ENCODE measurements at regions not wholly inside any gene's neighbourhood (a gene's known extent, or its start where the extent isn't known, plus 50 kb on each side); places are given as distances from the start of the nearest gene placed in this dataset.
"Not testable (repeated sequence)": the region's sequence is repeated elsewhere in the genome, so short reads cannot be mapped to it uniquely, and the experiment has no call there.

DNA sequence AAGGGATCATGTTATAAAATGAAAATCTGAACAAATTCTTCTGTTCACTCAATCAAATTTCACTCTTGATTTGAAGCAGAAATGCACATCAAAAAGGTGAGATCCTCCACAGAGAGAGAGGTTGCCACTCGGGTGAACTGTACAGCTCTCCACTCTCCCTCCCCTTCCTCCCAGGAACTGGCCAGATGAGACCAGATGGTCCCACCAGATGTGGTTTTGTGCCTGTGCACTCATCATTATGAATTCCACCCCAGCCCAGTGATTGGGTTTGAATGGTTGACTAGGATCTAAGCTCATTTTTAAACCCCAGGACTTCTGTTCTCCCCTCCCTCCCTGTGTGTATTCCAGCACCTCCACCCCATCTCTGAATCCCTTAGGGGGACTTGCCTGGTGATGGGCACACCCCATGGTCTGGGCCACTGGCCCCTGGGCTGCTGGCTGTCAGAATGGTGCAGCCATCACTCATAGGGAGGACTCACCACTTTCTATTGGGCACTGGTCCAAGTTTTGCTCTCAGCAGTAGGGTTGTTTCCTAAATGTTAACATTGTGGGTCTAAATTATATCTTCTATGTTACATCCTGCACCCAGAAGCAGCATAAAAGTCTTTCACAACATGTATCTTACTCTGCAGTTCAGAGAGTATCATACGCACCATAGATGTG, 393.1 kb downstream of the TNS3 start:
- no peak for DNase-seq

DNA sequence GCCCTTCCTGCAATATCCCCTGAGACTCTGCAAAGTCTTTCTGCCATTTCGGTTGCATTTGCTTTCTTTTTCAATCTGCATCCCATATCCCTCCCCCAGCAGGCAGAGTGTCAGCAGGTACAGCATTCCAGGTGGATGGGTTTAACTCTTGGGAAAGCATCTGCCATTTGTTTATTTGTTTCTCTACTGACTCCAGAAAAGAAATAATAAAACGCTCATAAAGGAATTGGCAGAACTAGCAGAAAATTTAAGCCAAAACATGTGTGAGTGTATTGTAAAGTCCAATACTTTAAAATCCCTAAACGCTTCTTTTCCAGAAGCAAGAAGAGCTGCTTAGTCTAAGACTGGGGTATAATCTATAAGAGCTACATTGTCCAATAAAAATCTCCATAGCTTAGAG, 393.8 kb downstream of the TNS3 start:
- DNase-seq: no peak

DNA sequence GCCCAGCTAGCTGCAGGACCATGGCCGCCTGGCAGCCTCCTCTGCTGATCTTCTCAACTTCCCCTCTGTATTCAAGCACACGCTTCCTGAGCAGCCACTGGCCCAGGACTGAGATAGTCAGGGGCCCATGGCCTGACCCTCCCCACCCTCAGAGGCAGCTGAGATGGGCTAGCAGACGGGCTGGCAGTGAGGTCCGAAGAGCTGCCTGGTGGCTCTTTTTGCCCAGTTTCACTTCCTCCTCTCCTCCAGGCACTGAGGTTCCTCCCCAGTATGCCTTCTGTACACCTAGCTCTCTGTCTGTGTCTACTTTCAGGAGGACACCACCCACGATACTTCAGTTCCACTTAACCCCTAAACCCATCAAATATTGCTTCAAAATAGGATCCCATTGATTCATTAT, 395.6 kb downstream of the TNS3 start:
- no peak for DNase-seq

DNA sequence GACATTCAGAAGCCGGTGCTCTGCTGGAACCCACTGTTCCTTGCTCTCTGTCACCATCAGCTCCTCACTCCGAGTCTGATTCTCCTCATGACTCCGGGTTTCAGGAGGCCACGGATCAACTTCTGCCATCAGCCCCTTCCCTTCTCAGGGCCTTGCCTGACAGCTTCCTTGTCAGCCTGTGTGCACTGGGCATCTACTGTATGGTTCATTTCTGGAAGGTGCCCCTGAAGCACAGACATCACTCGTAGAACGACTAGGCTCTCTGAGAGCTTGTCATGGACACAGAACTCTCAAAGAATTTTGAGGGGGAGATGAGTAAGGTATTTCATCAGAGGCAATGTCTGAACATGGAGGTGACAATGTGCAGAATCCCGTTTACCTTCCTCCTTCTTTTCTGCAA, 396.1 kb downstream of the TNS3 start:
- DNase-seq: no peak

DNA sequence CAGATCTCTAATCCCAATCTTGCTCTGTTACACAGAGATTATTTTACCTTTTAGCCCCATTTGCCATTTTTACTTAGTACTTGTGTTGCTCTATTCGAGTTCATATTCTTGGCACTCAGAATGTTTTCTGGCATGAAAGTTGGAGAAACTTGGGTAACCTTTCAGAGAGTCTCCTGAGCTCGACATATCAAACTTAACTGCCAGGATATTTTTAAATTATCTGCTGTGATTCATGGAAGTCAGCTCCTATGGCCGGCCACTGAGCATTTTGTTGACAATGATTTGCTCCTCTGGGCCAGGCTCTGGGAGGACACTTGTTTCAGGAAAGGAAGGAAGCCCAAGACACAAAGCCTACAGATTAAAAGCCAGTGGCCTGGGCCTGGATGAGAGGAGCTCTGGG, 396.7 kb downstream of the TNS3 start:
- no peak for DNase-seq

DNA sequence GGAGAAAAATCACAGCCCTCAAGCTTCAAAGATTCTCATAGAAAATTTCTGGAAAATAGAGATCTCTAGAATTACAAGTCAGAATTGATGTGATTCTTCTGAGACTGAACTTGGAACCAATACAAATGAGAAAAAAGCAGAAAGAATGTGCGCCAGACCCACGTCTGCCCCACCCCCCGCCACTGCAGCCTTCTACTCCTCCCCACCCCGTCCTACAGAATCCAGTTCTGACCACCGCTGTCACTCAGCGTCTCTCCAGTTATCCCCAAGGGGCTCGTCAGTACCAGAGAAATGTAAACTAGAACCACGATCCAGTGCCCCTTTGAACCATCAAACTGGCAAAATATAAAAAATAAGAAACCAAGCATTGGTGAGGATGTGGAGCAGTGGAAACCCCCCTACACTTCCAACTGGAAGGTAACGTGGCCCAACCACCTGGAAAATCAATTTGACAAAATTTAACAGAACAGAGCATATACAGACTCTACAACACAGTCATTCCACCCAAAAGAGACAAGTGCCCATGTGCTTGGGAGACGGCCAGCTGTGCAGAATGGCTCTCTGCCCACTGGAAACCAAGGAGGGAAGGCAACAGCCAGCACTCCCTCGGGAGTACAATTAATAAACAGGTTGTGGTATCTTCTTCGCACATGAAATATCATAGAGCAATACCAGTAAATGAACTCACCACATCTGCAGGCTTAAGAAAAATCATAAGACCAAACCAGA, 397.9 kb downstream of the TNS3 start:
- no peak for DNase-seq

DNA sequence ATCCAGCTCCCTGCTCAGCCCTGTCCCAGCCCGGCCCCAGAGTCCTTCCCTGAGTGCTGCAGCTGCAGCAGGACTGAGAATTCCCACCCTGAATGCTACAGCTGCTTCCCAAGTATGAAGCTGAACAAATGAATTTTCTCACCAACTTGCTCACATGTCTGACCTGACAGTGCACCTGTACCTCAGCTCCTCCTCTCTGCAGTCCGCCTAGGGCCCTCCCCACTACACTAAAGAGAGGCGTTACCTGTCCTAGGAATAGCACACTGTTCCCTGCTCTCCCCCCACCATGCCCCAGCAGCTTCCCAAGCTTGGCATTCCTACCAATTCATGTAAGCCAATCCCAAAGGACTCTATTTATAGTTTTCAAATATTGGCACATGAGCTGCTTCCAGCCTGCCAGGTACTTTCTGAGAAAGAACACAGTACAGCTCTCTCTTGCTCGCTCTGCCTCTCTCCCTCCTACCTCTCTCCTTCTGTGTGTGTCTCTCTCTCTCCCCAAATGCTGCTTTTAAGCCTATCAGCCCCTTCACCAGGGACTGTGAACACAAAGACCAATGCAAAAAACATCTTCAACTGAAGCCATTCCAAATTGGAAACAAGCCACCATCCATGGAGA, 400.1 kb downstream of the TNS3 start:
- DNase-seq: no peak

DNA sequence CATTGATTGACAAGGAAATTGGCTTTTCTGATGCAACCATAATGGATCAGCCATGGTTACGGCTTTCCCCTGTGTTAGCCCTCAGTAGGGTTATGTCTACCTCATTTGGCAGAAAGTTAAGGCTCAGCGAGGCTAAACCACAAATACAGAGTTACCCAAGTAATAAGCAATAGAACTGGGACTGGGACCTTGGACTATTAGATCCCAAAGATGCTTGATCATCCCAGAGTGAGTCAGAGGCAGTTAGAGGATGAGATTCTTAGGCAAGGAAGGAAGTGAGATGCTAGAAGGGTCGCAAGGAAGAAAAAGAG, 401.4 kb downstream of the TNS3 start:
- DNase-seq: no peak

DNA sequence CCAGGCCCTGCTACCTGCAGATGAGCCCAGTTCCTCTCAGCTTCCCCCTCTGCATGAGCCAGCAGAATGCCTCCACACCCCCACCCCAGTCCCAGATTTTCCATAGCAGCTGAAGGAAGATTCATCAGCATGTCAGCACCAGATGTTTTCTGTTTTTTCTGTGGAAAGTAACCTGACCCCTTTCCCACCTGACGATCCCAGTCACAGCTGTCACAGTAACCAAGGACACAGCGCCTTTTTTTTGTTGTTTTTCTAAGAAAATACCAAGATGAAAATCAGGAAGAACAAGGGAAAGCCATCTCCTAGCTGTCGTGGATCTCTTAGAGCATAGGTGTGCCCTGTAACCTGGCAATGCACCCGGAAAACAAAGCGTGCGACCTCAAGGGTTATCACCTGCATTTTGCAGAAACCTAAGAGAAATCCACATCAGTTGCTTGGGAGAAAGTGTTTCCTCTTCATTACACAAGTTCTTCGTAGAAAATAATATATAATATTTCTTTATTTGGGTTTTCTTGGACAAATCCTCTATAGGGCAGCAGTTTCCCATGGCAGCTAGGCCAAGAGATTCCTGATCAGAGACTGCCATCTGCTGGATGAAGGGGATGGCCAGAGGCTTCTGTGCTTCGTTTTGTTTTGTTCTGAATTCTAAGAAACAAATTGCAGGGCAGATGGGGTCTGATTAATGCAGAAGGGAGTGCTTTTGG, 401.9 kb downstream of the TNS3 start:
- DNase-seq: no peak

DNA sequence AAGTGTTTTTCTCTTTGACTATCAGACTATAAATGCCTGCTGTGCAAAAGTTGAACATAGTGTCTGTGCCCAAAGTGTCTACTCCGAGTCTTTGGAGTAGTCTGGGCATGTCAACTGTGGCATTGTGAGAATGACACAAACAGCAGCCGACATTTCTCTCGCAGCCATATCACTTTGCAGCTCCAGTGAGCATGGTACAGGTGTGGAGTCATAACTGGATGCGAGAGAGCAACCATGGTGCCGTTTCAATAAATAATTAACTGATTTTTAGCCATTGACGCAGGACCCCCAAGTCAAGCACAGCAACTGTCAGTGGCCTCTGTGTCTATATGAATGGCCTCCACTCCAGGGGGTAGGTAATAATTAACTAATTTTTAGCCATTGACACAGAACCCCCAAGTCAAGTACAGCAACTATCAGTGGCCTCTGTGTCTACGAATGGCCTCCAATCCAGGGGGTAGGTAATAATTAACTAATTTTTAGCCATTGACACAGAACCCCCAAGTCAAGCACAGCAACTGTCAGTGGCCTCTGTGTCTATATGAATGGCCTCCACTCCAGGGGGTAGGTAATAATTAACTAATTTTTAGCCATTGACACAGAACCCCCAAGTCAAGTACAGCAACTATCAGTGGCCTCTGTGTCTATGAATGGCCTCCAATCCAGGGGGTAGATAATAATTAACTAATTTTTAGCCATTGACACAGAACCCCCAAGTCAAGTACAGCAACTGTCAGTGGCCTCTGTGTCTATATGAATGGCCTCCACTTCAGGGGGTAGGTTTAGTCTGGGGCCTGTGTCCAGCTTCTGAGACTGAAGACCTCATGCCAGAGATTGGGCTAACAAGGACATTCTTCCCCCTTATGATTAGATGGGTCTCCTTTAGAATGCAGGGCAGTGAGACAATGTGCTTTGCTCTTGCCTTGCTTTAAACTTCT, 409.0 kb downstream of the TNS3 start:
- not testable (repeated sequence) for DNase-seq

DNA sequence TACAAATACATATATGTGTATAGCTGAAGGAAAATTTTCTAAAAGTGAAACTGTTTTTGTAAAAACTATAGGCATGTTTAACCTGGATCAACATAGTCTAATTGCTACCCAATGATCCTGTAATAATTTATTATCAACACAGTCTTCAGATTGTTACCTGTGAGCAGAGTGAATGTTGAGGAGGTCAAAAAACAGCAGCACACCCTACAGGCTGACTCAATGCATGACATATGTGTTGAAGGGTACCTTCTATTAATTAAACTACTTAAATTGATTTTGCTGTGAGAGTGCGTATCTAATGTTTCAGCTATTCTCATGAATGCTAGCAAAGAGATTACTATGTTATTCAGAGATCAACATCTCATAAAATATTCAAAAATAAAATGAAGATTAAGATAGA, 411.4 kb downstream of the TNS3 start:
- no peak for DNase-seq

DNA sequence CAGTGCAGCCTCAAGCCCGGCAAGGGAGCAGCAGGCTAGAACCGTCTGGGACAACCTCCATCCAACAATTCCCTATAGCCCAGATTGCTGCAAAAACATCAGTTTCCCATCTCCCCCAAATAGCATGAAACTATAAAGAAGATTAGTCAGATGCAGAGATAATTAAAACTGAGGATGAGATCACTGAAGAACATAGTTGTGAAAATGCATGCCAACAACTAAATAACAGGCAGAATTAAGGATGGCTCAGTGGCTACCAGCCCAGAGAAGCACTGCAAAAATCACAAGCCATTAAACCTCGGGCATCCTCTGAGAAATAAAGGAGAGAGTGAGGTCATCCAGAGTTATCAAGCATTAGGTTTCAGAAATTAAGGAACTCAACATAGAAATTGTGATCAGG, 427.1 kb downstream of the TNS3 start:
- DNase-seq: no peak

DNA sequence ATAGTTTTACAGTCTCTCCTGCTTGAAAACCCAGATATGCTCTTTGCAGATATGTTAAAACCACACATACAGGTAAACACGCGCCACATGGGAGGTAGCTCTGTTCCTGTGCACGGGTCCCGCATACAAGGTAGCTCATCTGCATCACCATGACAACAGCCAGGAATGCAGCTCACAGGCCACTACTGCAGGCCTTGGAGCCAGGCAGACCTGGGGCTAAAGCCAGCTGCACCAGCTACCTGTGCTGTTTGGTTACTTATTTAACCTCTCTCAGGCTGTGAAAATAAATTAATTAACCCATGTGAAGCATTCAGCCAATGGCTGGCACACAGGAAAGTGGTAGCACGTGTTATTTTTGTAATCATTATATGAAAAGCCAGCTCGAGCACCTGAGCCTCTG, 428.3 kb downstream of the TNS3 start:
- no peak for DNase-seq

DNA sequence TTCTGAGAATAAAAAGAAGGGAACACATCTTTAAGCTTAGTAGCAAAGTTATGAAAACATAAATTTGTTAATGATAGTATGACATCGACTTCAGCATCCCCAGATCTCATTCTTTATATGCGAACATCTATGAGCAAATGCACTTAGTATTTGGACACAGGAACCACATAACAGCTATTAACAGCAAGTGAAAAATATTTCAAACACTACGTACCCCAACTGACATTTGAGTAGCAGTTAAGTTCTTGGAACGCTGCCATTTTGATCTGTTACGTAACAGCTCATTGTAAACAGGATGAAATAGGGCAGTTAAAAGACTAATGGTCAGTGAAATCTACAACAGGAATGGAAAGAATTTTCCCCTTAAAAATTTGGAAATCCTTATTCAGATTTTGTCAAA, 428.9 kb downstream of the TNS3 start:
- DNase-seq: no peak

DNA sequence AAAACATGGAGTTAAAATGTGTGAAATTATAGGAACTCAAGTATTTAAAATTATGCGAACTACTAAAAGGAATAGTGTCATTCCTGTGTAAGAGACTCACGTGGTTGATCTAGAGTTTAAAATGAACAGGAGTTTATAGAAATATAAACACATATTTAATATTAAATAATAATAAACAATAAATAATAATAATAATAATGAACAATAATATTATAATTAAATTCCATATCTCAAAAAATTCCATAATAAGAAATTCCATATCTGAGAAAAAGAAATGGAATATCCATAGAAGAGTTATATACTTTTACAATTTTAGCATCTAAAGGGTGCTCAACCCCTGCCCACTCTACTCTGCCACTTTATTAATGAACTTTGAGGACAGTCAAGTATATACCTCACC, 429.6 kb downstream of the TNS3 start:
- no peak for DNase-seq

DNA sequence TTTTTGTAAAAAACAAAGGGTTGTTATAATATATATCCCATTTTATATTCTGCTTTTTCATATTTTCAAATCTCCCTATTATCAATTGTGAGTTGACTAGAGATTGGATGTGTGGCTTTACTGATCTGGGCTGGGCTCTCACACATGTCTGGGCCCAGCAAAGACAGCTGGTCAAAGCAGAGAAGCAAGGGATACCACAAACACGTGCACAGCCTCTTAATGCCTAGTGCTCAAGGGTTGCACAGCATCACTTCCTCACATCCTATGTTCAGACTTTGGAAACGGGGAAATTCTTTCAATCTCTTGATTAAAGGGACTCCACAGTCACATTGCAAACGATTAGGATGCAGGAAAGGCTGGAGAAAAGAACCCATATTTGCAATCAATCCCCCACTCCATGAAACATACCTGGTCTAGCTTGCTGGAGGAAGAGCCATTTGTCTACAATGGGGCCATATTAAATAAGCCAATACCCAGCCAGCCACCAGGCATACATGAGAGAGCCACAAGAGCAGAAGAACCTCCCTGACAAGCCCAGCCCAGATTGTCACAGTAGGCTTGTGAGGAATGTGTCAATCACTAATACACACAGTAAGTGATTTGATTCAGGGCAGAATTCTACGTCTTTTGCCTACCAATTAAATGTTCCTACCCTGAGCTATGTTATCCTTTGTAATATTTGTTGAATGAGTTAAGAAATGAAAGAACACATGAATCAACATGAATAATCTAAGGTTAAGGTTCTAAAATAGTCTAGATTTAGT, 431.2 kb downstream of the TNS3 start:
- no peak for DNase-seq

DNA sequence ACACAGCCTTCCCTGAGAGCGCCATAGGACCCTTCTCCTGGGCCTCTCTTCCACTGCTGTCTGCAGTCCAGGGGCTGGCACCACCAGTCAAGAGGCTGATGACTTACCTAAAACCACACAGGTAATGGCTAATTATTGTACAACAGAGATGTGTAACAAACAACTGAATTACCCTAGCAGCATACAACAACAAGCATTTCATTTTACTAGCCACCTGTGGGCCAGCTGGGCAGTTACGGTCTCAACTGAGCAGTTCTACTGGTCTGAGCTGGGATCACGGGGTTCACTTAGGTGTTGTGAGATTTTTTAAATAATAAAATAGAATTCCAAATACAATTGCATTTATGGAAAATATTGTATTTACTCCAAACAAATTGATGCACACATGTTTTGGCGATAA, 431.9 kb downstream of the TNS3 start:
- DNase-seq: no peak

DNA sequence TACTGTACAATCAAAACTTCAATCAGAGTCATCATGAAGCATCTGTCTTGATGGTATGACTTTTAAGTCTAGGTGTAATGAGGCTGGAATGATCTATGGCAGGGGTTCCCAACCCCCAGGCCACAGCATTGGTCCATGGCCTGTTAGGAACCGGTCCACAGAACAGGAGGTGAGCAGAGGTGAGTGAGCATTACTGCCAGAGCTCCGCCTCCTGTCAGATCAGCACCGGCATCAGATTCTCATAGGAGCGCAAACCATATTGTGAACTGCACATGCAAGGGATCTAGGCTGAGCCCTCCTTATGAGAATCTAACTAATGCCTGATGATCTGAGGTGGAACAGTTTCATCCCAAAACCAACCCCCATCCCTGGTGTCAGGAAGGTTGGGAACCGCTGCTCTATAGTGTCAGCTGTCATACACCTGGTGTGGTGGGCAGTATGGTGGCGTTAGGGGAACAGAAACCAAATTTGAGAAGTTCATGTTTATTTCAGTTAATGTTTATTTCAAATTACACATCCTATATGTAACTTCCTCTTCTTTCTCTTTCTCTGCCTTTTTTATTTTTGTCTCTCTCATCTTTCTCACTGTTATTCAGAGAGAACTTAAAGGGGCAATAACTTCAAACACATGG, 432.6 kb downstream of the TNS3 start:
- DNase-seq: no peak

DNA sequence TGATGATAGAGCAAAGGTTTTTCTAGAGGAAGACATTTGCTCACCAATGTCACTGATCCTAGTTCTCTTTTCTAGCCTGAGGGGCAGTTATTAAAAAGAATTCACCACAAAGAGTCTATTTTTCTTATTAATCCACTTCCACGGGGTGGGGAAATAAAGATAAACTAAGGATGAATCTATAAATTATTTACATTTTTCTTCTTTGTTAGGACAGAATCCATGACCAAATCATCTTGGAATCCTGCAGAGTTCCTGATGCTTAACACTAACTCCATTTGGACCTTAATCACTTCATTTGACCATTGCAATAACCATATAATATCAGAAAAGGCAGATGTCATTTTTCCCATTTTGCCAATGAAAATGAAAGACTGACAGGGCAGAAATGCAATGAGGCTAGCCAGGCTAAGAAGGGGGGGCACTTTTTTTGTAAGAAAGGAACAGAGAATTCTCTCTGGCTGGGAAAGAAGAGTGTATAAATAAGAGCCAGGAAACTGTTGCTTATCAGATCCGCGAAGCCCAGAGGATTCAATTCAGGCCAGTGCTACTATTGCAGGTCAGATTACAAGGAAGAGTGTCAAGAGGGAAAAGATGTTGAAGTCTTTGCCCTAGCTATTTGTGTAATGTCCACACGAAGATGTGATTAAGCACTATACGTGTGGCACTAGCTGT, 433.2 kb downstream of the TNS3 start:
- DNase-seq: no peak

DNA sequence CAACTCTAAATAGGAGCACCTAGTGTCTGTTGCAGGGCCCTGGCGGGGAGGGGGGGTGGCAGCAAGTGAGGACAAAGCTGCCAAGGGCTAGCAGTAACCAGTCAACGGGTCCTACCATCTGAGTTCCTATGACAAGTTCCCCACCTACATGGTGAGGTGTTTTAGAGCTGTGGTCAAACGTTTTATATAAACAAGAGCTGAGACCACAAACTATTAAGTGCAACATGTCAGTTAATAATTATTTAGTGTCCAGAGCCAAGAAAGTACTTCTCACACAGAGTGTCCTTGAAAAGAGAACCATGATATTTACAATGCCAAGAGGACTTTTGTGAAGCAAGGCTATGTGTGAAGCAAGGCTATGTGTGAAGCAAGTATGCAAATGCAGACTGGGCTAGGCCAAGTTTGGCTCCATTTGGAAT, 434.7 kb downstream of the TNS3 start:
- DNase-seq: no peak

DNA sequence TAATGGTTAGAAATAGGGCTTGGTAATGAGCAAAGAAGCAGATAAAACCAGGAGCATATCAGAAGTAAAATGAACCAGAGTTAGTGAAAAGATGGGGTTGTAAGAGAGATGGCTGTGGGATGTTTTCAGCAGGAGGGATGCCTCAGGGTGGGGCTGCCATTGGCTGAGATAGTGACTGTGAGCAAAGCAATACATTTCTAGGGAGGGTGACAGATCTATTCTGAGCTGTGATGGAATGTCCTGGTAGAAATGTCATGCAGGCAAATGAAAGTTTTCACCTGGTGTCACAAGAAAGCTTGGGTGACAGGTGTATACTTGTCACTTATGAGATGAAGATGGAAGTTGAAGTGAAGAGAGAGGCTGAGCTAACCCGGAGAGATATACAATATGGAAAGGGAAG, 435.9 kb downstream of the TNS3 start:
- DNase-seq: no peak
